Jurkat, Clone E6-1 (cell line): ENCODE measurements at regions not wholly inside any gene's neighbourhood (a gene's known extent, or its start where the extent isn't known, plus 50 kb on each side); places are given as distances from the start of the nearest gene placed in this dataset.
"Not testable (repeated sequence)": the region's sequence is repeated elsewhere in the genome, so short reads cannot be mapped to it uniquely, and the experiment has no call there.

Experiments
- DNase-seq: peaks from one replicate; pipeline ENCODE4 v3.0.0-alpha.2; 2011; ENCODE audit warnings: low read depth, low spot score
- H3K4me3 ChIP-seq: 2 replicates; pipeline ENCODE4 v1.5.1; 2011; ENCODE audit warnings: mild to moderate bottlenecking, low read length, control low read depth, moderate library complexity

DNA sequence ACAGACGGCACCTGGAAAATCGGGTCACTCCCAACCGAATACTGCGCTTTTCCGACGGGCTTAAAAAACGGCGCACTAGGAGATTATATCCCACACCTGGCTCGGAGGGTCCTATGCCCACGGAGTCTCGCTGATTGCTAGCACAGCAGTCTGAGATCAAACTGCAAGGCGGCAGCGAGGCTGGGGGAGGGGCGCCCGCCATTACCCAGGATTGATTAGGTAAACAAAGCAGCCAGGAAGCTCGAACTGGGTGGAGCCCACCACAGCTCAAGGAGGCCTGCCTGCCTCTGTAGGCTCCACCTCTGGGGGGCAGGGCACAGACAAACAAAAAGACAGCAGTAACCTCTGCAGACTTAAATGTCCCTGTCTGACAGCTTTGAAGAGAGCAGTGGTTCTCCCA, 64.5 kb downstream of the SLC30A10 start:
- DNase-seq, result not testable (repeated sequence)

DNA sequence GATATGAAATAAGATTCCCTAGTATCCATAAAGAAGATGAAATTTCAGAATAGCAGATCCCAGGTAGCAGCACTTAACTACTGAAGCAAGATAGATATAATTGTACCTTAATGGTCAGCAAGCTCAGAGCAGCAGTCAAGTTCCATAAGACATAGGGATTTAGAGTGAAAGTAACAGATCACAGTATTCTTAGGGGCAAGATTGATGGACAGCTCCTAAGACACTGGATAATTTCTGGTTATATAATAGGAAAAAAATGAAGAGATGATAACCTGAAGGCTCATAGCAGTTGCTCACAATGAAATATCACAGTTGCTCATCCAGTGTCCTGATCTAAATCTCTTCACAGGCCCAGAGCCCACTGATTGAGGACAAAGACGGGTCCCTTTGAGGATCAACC, 66.0 kb downstream of the SLC30A10 start:
- H3K4me3 ChIP-seq, result no peak overlapping the region
- DNase-seq, result no peak

More for the DNA sequence above, 64.5 kb downstream of the SLC30A10 start:
- not testable (repeated sequence) for H3K4me3 ChIP-seq

DNA sequence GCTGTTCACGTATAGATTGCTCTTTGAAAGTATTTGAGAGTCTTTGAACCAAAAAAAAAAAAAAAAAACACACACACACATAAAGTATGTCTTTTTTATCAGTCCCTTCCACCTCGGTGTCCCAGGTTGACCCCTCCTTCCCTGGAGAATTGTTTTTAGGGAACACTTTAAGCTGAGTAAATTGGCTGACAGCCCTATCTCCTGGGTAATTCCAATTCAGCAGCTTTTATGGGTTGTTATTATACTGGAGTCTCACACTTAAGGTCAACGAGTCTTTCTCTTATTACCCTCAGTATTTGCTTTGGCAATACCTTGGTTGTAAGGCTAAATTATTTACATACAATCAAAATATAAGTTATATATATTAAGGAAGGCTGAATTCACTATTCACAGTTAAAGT, 69.4 kb downstream of the SLC30A10 start:
- DNase-seq, result no peak
- H3K4me3 ChIP-seq, result no peak overlapping the region

DNA sequence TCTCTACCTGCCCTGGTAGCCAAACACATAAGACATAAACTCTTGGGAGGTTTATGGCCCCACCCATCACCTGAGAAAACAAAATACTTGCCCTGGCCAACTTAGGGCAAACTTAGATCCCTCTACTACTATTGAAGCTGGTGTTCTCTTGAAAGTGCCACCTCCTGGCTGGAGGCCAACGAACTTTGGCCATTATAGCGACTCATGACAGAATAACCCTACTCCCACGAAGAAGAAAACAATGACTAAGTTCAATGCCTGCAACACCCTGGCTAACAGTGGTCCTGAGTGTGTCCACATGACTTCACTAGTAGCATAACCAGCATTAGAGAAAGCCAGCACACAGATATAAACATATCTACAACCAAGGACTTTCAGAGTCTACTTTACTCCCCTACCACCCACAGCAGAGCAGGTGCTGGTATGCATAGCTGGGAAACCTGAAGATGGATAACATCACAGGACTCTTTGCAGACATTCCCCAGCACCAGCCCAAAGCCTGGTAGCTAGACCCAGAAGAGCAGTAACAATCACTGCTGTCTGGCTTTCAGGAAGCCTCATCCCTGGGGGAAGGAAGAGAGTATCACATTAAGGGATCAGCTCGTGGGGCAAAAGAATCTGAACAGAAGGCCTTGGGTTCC, 81.0 kb downstream of the SLC30A10 start:
- DNase-seq, result no peak
- no peak overlapping the region for H3K4me3 ChIP-seq

DNA sequence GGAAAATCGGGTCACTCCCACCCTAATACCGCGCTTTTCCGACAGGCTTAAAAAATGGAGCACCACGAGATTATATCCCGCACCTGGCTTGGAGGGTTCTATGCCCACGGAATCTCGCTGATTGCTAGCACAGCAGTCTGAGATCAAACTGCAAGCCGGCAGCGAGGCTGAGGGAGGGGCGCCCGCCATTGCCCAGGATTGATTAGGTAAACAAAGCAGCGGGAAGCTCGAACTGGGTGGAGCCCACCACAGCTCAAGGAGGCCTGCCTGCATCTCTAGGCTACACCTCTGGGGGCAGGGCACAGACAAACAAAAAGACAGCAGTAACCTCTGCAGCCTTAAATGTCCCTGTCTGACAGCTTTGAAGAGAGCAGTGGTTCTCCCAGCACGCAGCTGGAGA, 88.8 kb downstream of the SLC30A10 start:
- DNase-seq, H3K4me3 ChIP-seq: not testable (repeated sequence)

GRCh38 chr1:219837994-219838294, 90.4 kb downstream of the SLC30A10 start:
- no peak overlapping the region for H3K4me3 ChIP-seq
- no peak for DNase-seq

DNA sequence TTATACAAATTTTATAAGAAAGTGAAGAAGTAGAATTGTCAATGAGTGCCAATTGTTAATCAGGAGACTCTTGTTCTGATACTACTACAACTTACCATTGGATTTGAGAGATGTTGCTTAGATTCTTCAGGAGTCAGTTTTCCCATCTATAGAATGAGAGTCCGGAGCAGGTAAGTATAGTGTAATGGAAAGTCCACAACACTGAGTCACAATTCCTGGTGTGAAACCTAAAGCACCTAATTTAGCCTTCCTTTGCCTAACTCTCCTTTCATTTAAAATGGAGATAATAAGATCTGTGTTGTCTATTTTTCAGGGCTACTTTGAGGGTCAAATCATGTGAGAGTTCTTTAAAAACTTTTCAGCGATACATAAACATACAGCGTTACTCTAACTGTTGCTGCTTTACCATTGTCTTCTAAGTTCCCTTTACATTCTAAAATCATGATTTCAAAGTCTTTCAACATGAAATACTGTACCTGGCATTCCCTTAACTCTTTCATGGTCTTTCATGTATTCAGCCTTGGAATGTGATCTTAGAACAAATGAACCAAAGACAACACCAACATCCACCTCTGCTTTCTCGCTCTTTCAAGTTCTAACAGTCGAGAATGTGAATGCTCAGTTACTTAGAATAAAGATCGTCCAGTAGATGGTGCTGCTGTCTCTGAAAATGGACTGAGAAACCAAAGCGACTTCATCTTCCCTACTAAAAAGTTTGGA, 90.9 kb downstream of the SLC30A10 start:
- peak; percentile 46 for DNase-seq
- H3K4me3 ChIP-seq, result no peak overlapping the region

- DNase-seq, result no peak
- no peak overlapping the region for H3K4me3 ChIP-seq
Measured at GRCh38 chr1:219834314-219834917, 93.9 kb downstream of the SLC30A10 start.

DNA sequence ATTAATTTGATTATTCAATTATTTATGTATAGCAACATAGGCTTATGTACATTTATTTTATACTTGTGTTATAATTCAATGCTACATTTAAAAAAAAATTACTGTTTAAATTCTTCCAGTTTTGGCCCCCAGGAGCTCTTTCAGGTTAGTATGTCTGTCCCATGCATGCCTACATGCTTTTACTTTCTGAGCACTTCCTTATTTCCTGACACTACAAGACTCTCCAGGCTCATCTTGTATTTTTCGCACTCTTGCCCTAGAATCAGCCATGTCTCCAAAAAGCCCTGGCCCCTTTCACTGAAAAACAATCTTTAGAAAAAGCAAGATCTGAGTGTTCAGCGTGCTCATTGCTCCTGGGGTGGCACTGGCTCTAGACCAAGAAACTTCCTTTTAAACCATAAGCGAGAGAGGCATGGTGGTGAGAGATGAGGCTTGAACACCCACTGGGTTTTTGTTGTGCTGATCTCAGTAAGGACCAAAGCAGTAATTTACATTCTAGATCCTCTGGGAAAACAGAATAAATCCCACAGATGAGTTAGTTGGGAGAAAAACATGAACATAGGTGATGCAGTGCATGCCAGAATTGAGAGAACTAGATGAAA, 95.0 kb downstream of the SLC30A10 start:
- H3K4me3 ChIP-seq, result no peak overlapping the region
- DNase-seq, result no peak

- no peak overlapping the region for H3K4me3 ChIP-seq
- no peak for DNase-seq
Measured at GRCh38 chr1:219826290-219826689, 102.1 kb downstream of the SLC30A10 start.

- no peak overlapping the region for H3K4me3 ChIP-seq
- no peak for DNase-seq
Measured at GRCh38 chr1:219825355-219825754, 103.0 kb downstream of the SLC30A10 start.

DNA sequence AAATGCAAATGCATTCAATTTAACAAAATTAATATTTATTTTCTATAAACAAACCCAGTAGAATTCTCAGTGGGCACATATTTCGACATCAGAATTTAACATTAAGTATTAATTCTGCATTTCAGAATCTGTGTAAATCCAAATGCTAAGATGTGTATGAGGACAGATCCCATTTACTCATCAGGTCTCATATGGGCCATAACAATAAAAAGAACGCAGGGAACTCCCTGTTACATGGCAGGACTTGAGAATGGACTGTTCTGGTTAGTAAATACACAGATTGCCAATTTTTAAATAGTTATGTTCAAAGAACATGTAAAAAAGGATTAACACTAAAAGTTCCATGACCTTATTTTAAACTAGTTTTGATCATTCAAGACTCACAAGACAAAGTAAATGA, 104.0 kb downstream of the SLC30A10 start:
- no peak overlapping the region for H3K4me3 ChIP-seq
- DNase-seq, result no peak

DNA sequence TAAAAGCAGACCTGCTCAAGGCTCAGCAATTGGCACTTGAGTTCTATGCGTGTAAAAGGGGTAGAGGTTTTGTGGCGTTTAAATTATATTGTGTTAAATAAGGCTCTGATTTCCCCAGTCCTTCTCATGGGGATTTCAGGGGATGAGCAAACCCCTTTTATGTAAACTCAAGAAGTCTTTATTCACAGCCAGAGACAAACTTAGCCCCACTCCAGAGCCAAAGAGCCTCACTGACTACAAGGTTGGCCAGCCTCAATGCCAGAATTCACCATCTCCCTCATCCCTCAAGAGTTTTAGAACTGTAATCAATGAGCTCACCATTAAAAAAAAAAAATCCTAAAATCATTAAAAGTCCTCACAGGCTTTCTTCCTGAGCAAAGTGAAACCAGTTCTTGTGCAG, 107.8 kb downstream of the SLC30A10 start:
- DNase-seq, result no peak
- no peak overlapping the region for H3K4me3 ChIP-seq

GRCh38 chr1:219817914-219818313, 110.4 kb downstream of the SLC30A10 start:
- DNase-seq, result no peak
- no peak overlapping the region for H3K4me3 ChIP-seq

DNA sequence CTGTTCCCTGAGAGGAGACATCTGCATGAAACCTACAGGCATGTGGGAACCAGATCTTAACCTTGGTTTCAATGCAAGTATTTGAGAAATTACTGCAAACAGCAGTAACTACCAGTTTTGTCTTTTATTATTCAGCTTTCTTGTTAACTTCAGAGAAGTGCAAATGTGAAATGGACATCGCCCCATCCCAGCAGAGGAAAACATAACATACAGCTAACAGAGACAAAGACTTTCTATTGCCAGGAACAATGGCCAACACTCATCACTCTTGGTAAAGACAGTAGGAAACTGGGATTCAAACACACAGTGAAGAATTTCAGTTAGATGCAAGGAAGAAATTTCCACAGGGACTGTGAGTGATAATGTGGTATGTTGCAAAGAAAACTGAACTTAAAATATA, 115.1 kb downstream of the SLC30A10 start:
- no peak for DNase-seq

GRCh38 chr1:219812491-219813203, 115.7 kb downstream of the SLC30A10 start:
- peak; percentile 68 for DNase-seq
- no peak overlapping the region for H3K4me3 ChIP-seq

More for the DNA sequence above, 115.1 kb downstream of the SLC30A10 start:
- no peak overlapping the region for H3K4me3 ChIP-seq

- H3K4me3 ChIP-seq, result no peak overlapping the region
- DNase-seq, result no peak
Measured at GRCh38 chr1:219812086-219812485, 116.3 kb downstream of the SLC30A10 start.

GRCh38 chr1:219810451-219810850, 117.9 kb downstream of the SLC30A10 start:
- H3K4me3 ChIP-seq, result no peak overlapping the region
- no peak for DNase-seq

GRCh38 chr1:219808790-219809189, 119.6 kb downstream of the SLC30A10 start:
- no peak overlapping the region for H3K4me3 ChIP-seq
- DNase-seq, result no peak

- DNase-seq, result peak; percentile 3
- no peak overlapping the region for H3K4me3 ChIP-seq
Measured at GRCh38 chr1:219806642-219807041, 121.7 kb downstream of the SLC30A10 start.
